ENCODE measurements at regions not wholly inside any gene's neighbourhood (a gene's known extent, or its start where the extent isn't known, plus 50 kb on each side); places are given as distances from the start of the nearest gene placed in this dataset.

DNA sequence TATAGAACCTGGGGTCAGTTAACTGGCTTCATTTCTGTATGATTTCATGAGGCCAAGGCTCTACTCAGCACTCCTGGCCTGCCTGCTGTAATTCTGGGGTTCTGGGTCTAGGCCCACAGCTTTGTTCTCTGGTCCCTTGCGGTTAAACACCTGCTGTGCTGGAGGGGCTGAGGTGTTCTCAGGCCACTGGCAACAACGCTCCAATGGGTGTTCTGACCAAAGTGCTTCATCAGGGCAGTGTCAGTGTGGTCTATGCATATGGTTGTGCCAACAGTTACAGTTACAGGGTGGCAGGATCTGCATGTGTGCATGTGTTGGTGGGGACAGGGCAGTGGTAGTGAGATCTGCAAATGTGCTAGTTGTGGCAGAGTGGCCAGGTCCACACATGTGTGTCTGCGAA is 64.1 kb upstream of the GMNC start:
- Histone ChIP-seq H3K4me1 (ENCODE audit: control insufficient read depth, insufficient read depth, low read length) (no peaks in the 10 kb centered on the region), H3K79me1 (ENCODE audit: low read depth in 1 of 2, low read length in 2 of 2) (no peaks in the 10 kb centered on the region)
- CTCF ChIA-PET, result interaction anchor here (0.7 kb wide), 1 partner anchor 33 kb away, joined by 4 read pairs; no protein-coding TSS in a partner anchor

More for the DNA sequence above, 64.1 kb upstream of the GMNC start:
- no peak overlapping the region for H2BK5ac ChIP-seq (ENCODE audit: low read depth, low read length, poor library complexity, severe bottlenecking)
- H3K18ac ChIP-seq (ENCODE audit: low read depth, low read length), result no peak overlapping the region
- H2AK9ac ChIP-seq (replicated peaks; ENCODE audit: low read depth, low read length, poor library complexity), result no peak overlapping the region
- H3K4me2 ChIP-seq (ENCODE audit: low read depth, low read length), result no peak overlapping the region
- TF ChIP-seq RFX5 (IDR thresholded peaks at IDR 0.05; ENCODE audit: low read depth, low read length), result no peak
- no peak for TF ChIP-seq MXI1 (IDR thresholded peaks at IDR 0.05; ENCODE audit: borderline replicate concordance, low read depth, low read length)
- TF ChIP-seq RAD21 (IDR thresholded peaks at IDR 0.05; ENCODE audit: low read length), result no peak
- TF ChIP-seq, protein P1, sequence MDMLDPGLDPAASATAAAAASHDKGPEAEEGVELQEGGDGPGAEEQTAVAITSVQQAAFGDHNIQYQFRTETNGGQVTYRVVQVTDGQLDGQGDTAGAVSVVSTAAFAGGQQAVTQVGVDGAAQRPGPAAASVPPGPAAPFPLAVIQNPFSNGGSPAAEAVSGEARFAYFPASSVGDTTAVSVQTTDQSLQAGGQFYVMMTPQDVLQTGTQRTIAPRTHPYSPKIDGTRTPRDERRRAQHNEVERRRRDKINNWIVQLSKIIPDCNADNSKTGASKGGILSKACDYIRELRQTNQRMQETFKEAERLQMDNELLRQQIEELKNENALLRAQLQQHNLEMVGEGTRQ (IDR thresholded peaks at IDR 0.05; ENCODE audit: low read depth, low read length), result no peak
- TF ChIP-seq, protein P2, sequence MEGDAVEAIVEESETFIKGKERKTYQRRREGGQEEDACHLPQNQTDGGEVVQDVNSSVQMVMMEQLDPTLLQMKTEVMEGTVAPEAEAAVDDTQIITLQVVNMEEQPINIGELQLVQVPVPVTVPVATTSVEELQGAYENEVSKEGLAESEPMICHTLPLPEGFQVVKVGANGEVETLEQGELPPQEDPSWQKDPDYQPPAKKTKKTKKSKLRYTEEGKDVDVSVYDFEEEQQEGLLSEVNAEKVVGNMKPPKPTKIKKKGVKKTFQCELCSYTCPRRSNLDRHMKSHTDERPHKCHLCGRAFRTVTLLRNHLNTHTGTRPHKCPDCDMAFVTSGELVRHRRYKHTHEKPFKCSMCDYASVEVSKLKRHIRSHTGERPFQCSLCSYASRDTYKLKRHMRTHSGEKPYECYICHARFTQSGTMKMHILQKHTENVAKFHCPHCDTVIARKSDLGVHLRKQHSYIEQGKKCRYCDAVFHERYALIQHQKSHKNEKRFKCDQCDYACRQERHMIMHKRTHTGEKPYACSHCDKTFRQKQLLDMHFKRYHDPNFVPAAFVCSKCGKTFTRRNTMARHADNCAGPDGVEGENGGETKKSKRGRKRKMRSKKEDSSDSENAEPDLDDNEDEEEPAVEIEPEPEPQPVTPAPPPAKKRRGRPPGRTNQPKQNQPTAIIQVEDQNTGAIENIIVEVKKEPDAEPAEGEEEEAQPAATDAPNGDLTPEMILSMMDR (conservative IDR thresholded peaks at IDR 0.05; ENCODE audit: low read depth, low read length), result no peak
- TF ChIP-seq CHD1 (IDR thresholded peaks at IDR 0.05; ENCODE audit: low read depth, low read length), result no peak
- TF ChIP-seq RCOR1 (IDR thresholded peaks at IDR 0.05; ENCODE audit: insufficient replicate concordance, low read length), result no peak
- no peak for TF ChIP-seq FOS (IDR thresholded peaks at IDR 0.05; ENCODE audit: low read depth, low read length)
- TF ChIP-seq ELK1 (IDR thresholded peaks at IDR 0.05; ENCODE audit: borderline replicate concordance, low read depth, low read length), result no peak
- TF ChIP-seq NFE2L2 (IDR thresholded peaks at IDR 0.05; ENCODE audit: low read depth, low read length), result no peak
- TF ChIP-seq SMC3 (IDR thresholded peaks at IDR 0.05; ENCODE audit: low read depth, low read length), result no peak
- TF ChIP-seq POLR2A (IDR thresholded peaks at IDR 0.05; ENCODE audit: low read depth, low read length), result no peak
- no peak for TF ChIP-seq MAZ (IDR thresholded peaks at IDR 0.05; ENCODE audit: borderline replicate concordance, low read depth, low read length)
- TF ChIP-seq MAFK (IDR thresholded peaks at IDR 0.05; ENCODE audit: low read depth, low read length), result no peak
- no peak for TF ChIP-seq CEBPB (IDR thresholded peaks at IDR 0.05; ENCODE audit: low read depth, low read length)
- no peak for TF ChIP-seq BHLHE40 (IDR thresholded peaks at IDR 0.05; ENCODE audit: low read depth, low read length)
- DNase-seq (no peak), ATAC-seq (ENCODE audit: low read depth) (no peak)
- no TSS peak for BruUV-seq (replicated peaks)
- no peak overlapping the region for H4K91ac ChIP-seq (ENCODE audit: insufficient read depth, low read depth, low read length)
- no peaks in the 10 kb centered on the region for H3K27me3 ChIP-seq (ENCODE audit: control insufficient read depth, insufficient read depth, low read length)
- H4K20me1 ChIP-seq (ENCODE audit: insufficient read depth, low read length), result no peaks in the 10 kb centered on the region
- H2AK5ac ChIP-seq (ENCODE audit: low read depth, low read length), result no peak overlapping the region
- no peak overlapping the region for H3K27ac ChIP-seq (ENCODE audit: insufficient read depth, low read length)
- no peaks in the 10 kb centered on the region for H3K9me1 ChIP-seq (ENCODE audit: insufficient read depth, low read length)
- H3K36me3 ChIP-seq (ENCODE audit: control insufficient read depth, insufficient read depth, low read length), result no peaks in the 10 kb centered on the region
- intact Hi-C loops (cut with micrococcal nuclease) (no loop called here), dilution Hi-C loops (cut with HindIII; ENCODE audit: low sequenced_read_pairs, unreplicated experiment) (no loop called here), in situ Hi-C loops (cut with MboI; ENCODE audit: low sequenced_read_pairs) (no loop called here)
- no peak overlapping the region for H3K56ac ChIP-seq (ENCODE audit: extremely low read depth, insufficient read depth, low read length)
- H3K9me3 ChIP-seq (ENCODE audit: control insufficient read depth, insufficient read depth, low read length), result no peaks in the 10 kb centered on the region
- H2BK15ac ChIP-seq (ENCODE audit: low read depth, low read length), result no peak overlapping the region
- no peak overlapping the region for H2BK120ac ChIP-seq (ENCODE audit: low read depth, low read length)
- no peak overlapping the region for H4K8ac ChIP-seq (ENCODE audit: low read depth in 2 of 2, low read length in 2 of 2)
- no peak overlapping the region for H2BK20ac ChIP-seq (ENCODE audit: low read depth, low read length)
- no peak overlapping the region for H3K9ac ChIP-seq (ENCODE audit: low read depth, low read length)
- H3K4me3 ChIP-seq (ENCODE audit: insufficient read depth, low read depth, low read length), result no peak overlapping the region
- H3K4ac ChIP-seq (ENCODE audit: low read depth, low read length), result no peak overlapping the region
- POLR2A ChIA-PET (ENCODE audit: unreplicated experiment), result no interaction called here
- no CpG with 5 or more reads among the region's 3 CpGs for WGBS, 2 experiments (ENCODE audit: extremely low coverage in 2 of 2, insufficient read length in 1 of 2)
- H3K23ac ChIP-seq (ENCODE audit: low read depth, low read length), result no peak overlapping the region
- H3K14ac ChIP-seq (replicated peaks; ENCODE audit: low read depth, low read length), result no peak overlapping the region
- H4K5ac ChIP-seq (ENCODE audit: low read depth, low read length), result no peak overlapping the region
- no peak overlapping the region for H2AFZ ChIP-seq (replicated peaks; ENCODE audit: low read length, poor library complexity)

Data from IMR-90 (cell line).